ENCODE measurements at regions not wholly inside any gene's neighbourhood (a gene's known extent, or its start where the extent isn't known, plus 50 kb on each side); places are given as distances from the start of the nearest gene placed in this dataset.

GRCh38 chr6:71410164-71410566 is 121.6 kb downstream of the OGFRL1 start:
- Histone ChIP-seq H3K4me1 (ENCODE audit: control insufficient read depth, low read length) (no peaks in the 10 kb centered on the region), H3K79me2 (ENCODE audit: control insufficient read depth, low read length) (no peaks in the 10 kb centered on the region), H3K9me3 (ENCODE audit: control insufficient read depth, insufficient read depth, low read length) (no peaks in the 10 kb centered on the region), H3F3A (ENCODE audit: control insufficient read depth, insufficient read depth) (no peaks in the 10 kb centered on the region), H3K27me3 (ENCODE audit: control insufficient read depth, low read length) (peaks cover 4% of the 10 kb centered on the region), H3K36me3 (ENCODE audit: control insufficient read depth, low read length) (no peaks in the 10 kb centered on the region), H3K4me3 (ENCODE audit: low read length) (no peak overlapping the region), H4K20me1 (ENCODE audit: control insufficient read depth, insufficient read depth, low read depth, low read length) (no peaks in the 10 kb centered on the region), H3K9me2 (replicated peaks; ENCODE audit: control insufficient read depth, low read length) (no peaks in the 10 kb centered on the region), H3K4me2 (ENCODE audit: low read length) (no peak overlapping the region), H3K27ac (ENCODE audit: low read depth, low read length) (no peak overlapping the region)
- TF ChIP-seq CTCF (IDR thresholded peaks at IDR 0.05; ENCODE audit: low read depth, low read length, poor library complexity, severe bottlenecking), result no peak
- no peak for TF ChIP-seq EZH2phosphoT487 (IDR thresholded peaks at IDR 0.05; ENCODE audit: borderline replicate concordance, low read length)

- Histone ChIP-seq H3K27ac (ENCODE audit: low read depth, low read length) (no peak overlapping the region), H4K20me1 (ENCODE audit: control insufficient read depth, insufficient read depth, low read depth, low read length) (no peaks in the 10 kb centered on the region), H3K4me2 (ENCODE audit: low read length) (no peak overlapping the region), H3K9me2 (replicated peaks; ENCODE audit: control insufficient read depth, low read length) (no peaks in the 10 kb centered on the region), H3K79me2 (ENCODE audit: control insufficient read depth, low read length) (no peaks in the 10 kb centered on the region), H3F3A (ENCODE audit: control insufficient read depth, insufficient read depth) (no peaks in the 10 kb centered on the region), H3K9me3 (ENCODE audit: control insufficient read depth, insufficient read depth, low read length) (no peaks in the 10 kb centered on the region), H3K27me3 (ENCODE audit: control insufficient read depth, low read length) (peaks cover 4% of the 10 kb centered on the region), H3K4me3 (ENCODE audit: low read length) (no peak overlapping the region), H3K36me3 (ENCODE audit: control insufficient read depth, low read length) (no peaks in the 10 kb centered on the region), H3K4me1 (ENCODE audit: control insufficient read depth, low read length) (no peaks in the 10 kb centered on the region)
- TF ChIP-seq CTCF (IDR thresholded peaks at IDR 0.05; ENCODE audit: low read depth, low read length, poor library complexity, severe bottlenecking), result no peak
- TF ChIP-seq EZH2phosphoT487 (IDR thresholded peaks at IDR 0.05; ENCODE audit: borderline replicate concordance, low read length), result no peak
Observed at GRCh38 chr6:71410681-71411080, 122.1 kb downstream of the OGFRL1 start.

- Histone ChIP-seq H4K20me1 (ENCODE audit: control insufficient read depth, insufficient read depth, low read depth, low read length) (no peaks in the 10 kb centered on the region), H3F3A (ENCODE audit: control insufficient read depth, insufficient read depth) (no peaks in the 10 kb centered on the region), H3K4me2 (ENCODE audit: low read length) (no peak overlapping the region), H3K4me1 (ENCODE audit: control insufficient read depth, low read length) (no peaks in the 10 kb centered on the region), H3K9me2 (replicated peaks; ENCODE audit: control insufficient read depth, low read length) (no peaks in the 10 kb centered on the region), H3K9me3 (ENCODE audit: control insufficient read depth, insufficient read depth, low read length) (no peaks in the 10 kb centered on the region), H3K4me3 (ENCODE audit: low read length) (no peak overlapping the region), H3K79me2 (ENCODE audit: control insufficient read depth, low read length) (no peaks in the 10 kb centered on the region), H3K27ac (ENCODE audit: low read depth, low read length) (no peak overlapping the region), H3K27me3 (ENCODE audit: control insufficient read depth, low read length) (no peaks in the 10 kb centered on the region), H3K36me3 (ENCODE audit: control insufficient read depth, low read length) (no peaks in the 10 kb centered on the region)
- TF ChIP-seq CTCF (IDR thresholded peaks at IDR 0.05; ENCODE audit: low read depth, low read length, poor library complexity, severe bottlenecking) (no peak), EZH2phosphoT487 (IDR thresholded peaks at IDR 0.05; ENCODE audit: borderline replicate concordance, low read length) (no peak)
Observed at GRCh38 chr6:71411882-71412281, 123.3 kb downstream of the OGFRL1 start.

Data from DOHH2 (cell line).